ENCODE measurements at regions not wholly inside any gene's neighbourhood (a gene's known extent, or its start where the extent isn't known, plus 50 kb on each side); places are given as distances from the start of the nearest gene placed in this dataset.

DNA sequence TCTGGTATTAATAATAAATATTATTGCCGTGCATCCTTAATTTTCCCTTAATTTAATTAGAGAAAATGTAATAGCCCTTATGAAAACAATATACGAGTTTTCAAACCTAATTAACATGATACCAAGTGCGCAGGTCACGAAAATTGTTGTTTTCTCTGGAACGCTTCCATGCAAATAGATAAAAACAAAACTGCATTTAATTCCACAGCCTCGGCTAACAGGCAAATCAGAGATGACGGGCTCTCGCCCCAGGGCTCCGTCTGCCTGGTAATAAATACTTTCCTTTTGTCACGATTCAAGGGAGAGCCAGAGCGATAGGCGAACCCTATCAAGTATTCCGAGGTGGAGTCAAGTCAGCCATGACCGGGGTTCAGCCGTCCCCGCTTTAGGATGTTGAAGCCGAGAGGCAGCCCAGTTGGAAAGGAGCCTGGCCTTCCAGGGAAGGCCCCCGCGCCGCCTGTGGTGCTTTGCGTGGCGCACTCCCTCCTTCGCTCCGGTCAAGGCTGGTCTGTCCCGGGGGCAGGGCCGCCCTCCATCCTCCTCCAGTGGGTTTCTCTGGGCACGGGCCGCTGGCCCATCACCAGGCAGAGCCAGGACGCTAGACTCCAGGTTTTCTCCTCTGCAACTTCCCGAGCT lies 137.8 kb upstream of the GSC start:
- Histone ChIP-seq H3K9ac (ENCODE audit: extremely low read depth, insufficient read length, low read length) (no peak overlapping the region), H4K20me1 (ENCODE audit: control insufficient read depth, insufficient read depth, insufficient read length) (no peaks in the 10 kb centered on the region), H2BK20ac (ENCODE audit: low read depth, low read length, poor library complexity, severe bottlenecking) (no peak overlapping the region), H3K4me2 (ENCODE audit: insufficient read depth, insufficient read length, low read length) (no peak overlapping the region), H4K91ac (ENCODE audit: insufficient read length, low read depth, low read length) (no peak overlapping the region), H3K79me2 (ENCODE audit: insufficient read depth, low read length) (no peaks in the 10 kb centered on the region), H2AFZ (ENCODE audit: low read length) (no peak overlapping the region), H3K18ac (ENCODE audit: insufficient read length, low read depth, low read length) (no peak overlapping the region), H2BK15ac (ENCODE audit: low read depth, low read length) (no peak overlapping the region), H3K23ac (ENCODE audit: insufficient read length, low read depth, low read length) (no peak overlapping the region), H2BK12ac (ENCODE audit: insufficient read length, low read depth, low read length) (no peak overlapping the region), H3K27me3 (ENCODE audit: insufficient read depth, low read length) (peaks cover 4% of the 10 kb centered on the region; the same call in 1 of the 2 replicates), H3K4me1 (ENCODE audit: insufficient read depth, low read length) (no peaks in the 10 kb centered on the region), H2BK5ac (ENCODE audit: insufficient read length, low read length) (no peak overlapping the region), H3K23me2 (ENCODE audit: insufficient read length, low read depth, low read length, poor library complexity, severe bottlenecking) (no peaks in the 10 kb centered on the region), H3K9me3 (ENCODE audit: control insufficient read depth, low read depth, low read length) (no peaks in the 10 kb centered on the region), H4K8ac (replicated peaks; ENCODE audit: insufficient read length, low read depth, low read length) (no peak overlapping the region), H4K5ac (ENCODE audit: insufficient read length, low read depth, low read length) (no peak overlapping the region), H3K56ac (ENCODE audit: insufficient read length, low read depth, low read length) (no peak overlapping the region), H3K79me1 (ENCODE audit: insufficient read depth, low read depth, low read length, poor library complexity, severe bottlenecking) (no peaks in the 10 kb centered on the region), H2AK5ac (ENCODE audit: insufficient read length, low read length) (no peak overlapping the region), H3K27ac (ENCODE audit: insufficient read length, low read depth, low read length) (no peak overlapping the region), H3T11ph (ENCODE audit: low read length) (no peak overlapping the region), H3K4ac (ENCODE audit: low read depth, low read length) (no peak overlapping the region), H2BK120ac (ENCODE audit: low read depth, low read length, poor library complexity, severe bottlenecking) (no peak overlapping the region), H3K14ac (ENCODE audit: insufficient read depth, low read length) (no peak overlapping the region; the same call in 1 of the 2 replicates)
- peaks cover 0 to 6% of the 10 kb centered on the region in 2 experiments; a peak in 2 of 5 replicates for H3K9me3 Mint-ChIP-seq
- no peak overlapping the region for H3K4me3 Mint-ChIP-seq
- TF ChIP-seq, protein P1, sequence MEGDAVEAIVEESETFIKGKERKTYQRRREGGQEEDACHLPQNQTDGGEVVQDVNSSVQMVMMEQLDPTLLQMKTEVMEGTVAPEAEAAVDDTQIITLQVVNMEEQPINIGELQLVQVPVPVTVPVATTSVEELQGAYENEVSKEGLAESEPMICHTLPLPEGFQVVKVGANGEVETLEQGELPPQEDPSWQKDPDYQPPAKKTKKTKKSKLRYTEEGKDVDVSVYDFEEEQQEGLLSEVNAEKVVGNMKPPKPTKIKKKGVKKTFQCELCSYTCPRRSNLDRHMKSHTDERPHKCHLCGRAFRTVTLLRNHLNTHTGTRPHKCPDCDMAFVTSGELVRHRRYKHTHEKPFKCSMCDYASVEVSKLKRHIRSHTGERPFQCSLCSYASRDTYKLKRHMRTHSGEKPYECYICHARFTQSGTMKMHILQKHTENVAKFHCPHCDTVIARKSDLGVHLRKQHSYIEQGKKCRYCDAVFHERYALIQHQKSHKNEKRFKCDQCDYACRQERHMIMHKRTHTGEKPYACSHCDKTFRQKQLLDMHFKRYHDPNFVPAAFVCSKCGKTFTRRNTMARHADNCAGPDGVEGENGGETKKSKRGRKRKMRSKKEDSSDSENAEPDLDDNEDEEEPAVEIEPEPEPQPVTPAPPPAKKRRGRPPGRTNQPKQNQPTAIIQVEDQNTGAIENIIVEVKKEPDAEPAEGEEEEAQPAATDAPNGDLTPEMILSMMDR (conservative IDR thresholded peaks at IDR 0.05), result no peak
- peaks cover 23% of the 10 kb centered on the region in 2 experiments for H3K4me1 Mint-ChIP-seq
- WGBS (ENCODE audit: extremely low coverage, insufficient read length, low lambda C conversion rate), result no CpG with 5 or more reads among the region's 30 CpGs
- peaks cover 0 to 5% (median 0%) of the 10 kb centered on the region in 3 experiments; a peak in 1 of 7 replicates for H3K36me3 Mint-ChIP-seq (ENCODE audit: insufficient read depth in 1 of 3, low read depth in 3 of 3)
- peaks cover 63% of the 10 kb centered on the region for H3K27me3 Mint-ChIP-seq (ENCODE audit: low read depth)
- H3K27ac Mint-ChIP-seq, result no peak overlapping the region
- no peak for DNase-seq

Measured in H9 (cell line).